Liver (tissue), 8 donors: ENCODE measurements at regions not wholly inside any gene's neighbourhood (a gene's known extent, or its start where the extent isn't known, plus 50 kb on each side); places are given as distances from the start of the nearest gene placed in this dataset.

Experiments
- DNase-seq: peaks from one replicate; pipeline ENCODE4 v3.0.0-alpha.2; 2017; ENCODE audit warnings: low spot score
- H3K27ac ChIP-seq, 2 donors: one replicate each; pipeline ENCODE4 v1.7.0; 2013; ENCODE audit warnings: inconsistent platforms in 2 of 2, low read length in 2 of 2, control low read depth in 1 of 2, low read depth in 1 of 2, mild to moderate bottlenecking in 1 of 2
- H3K27me3 ChIP-seq, 4 donors: one replicate each; pipeline versions ENCODE4 v1.6.1 to v1.7.0; 2013; ENCODE audit warnings: low read length in 3 of 4, inconsistent platforms in 1 of 4, mild to moderate bottlenecking in 1 of 4, moderate library complexity in 1 of 4; ENCODE audit not compliant: control insufficient read depth in 4 of 4, insufficient read depth in 4 of 4
- H3K36me3 ChIP-seq, 4 donors: one replicate each; pipeline versions ENCODE4 v1.6.1 to v1.7.0; 2013; ENCODE audit warnings: low read length in 3 of 4, mild to moderate bottlenecking in 3 of 4, low read depth in 1 of 4, moderate library complexity in 1 of 4; ENCODE audit not compliant: control insufficient read depth in 4 of 4, insufficient read depth in 3 of 4
- H3K4me1 ChIP-seq, 4 donors: one replicate each; pipeline versions ENCODE4 v1.6.1 to v1.7.0; 2013; ENCODE audit warnings: low read length in 3 of 4, mild to moderate bottlenecking in 3 of 4, moderate library complexity in 1 of 4; ENCODE audit not compliant: control insufficient read depth in 4 of 4, insufficient read depth in 4 of 4
- H3K4me3 ChIP-seq, 3 donors: one replicate each; pipeline versions ENCODE4 v1.6.1 to v1.7.0; 2013; ENCODE audit warnings: low read length in 3 of 3, control low read depth in 1 of 3, low read depth in 1 of 3, mild to moderate bottlenecking in 1 of 3
- H3K9ac ChIP-seq, 2 donors: one replicate each; pipeline ENCODE4 v1.7.0; 2013; ENCODE audit warnings: low read length in 2 of 2, mild to moderate bottlenecking in 2 of 2, moderate library complexity in 2 of 2, control low read depth in 1 of 2, low read depth in 1 of 2
- H3K9me3 ChIP-seq, 4 donors: one replicate each; pipeline versions ENCODE4 v1.6.1 to v1.7.0; 2013; ENCODE audit warnings: low read length in 3 of 4; ENCODE audit not compliant: control insufficient read depth in 4 of 4
- ATF3 ChIP-seq: IDR thresholded peaks from 2 replicates; pipeline ENCODE4 v1.6.1; 2016; ENCODE audit warnings: antibody characterized with exemption
- CTCF ChIP-seq: fragments of 150-350 bp; IDR thresholded peaks from 2 replicates; pipeline ENCODE4 v1.5.1; 2017; ENCODE audit warnings: improper control_type of control experiment, low read depth, low read length; ENCODE audit not compliant: missing input control
- EGR1 ChIP-seq, 2 donors: IDR thresholded peaks; 2 replicates each; pipeline ENCODE4 v1.6.1; 2016 to 2018; ENCODE audit warnings: antibody characterized with exemption in 2 of 2, low read depth in 2 of 2
- FOXA1 ChIP-seq: IDR thresholded peaks from 2 replicates; pipeline ENCODE4 v1.6.1; 2016; ENCODE audit warnings: antibody characterized with exemption
- FOXA2 ChIP-seq: IDR thresholded peaks from 2 replicates; pipeline ENCODE4 v1.6.1; 2016; ENCODE audit warnings: antibody characterized with exemption
- GABPA ChIP-seq, 2 donors: IDR thresholded peaks in 1 of 2; conservative IDR thresholded peaks in 1 of 2; 2 replicates each; pipeline ENCODE4 v1.6.1; 2016; ENCODE audit warnings: antibody characterized with exemption in 2 of 2, mild to moderate bottlenecking in 1 of 2, moderate library complexity in 1 of 2
- HNF4A ChIP-seq, 2 donors: conservative IDR thresholded peaks; 2 replicates each; pipeline ENCODE4 v1.6.1; 2016; ENCODE audit warnings: antibody characterized with exemption in 2 of 2, mild to moderate bottlenecking in 2 of 2
- HNF4G ChIP-seq: IDR thresholded peaks from 2 replicates; pipeline ENCODE4 v1.6.1; 2016; ENCODE audit warnings: antibody characterized with exemption
- JUND ChIP-seq, 2 donors: IDR thresholded peaks; 2 replicates each; pipeline ENCODE4 v1.6.1; 2016; ENCODE audit warnings: antibody characterized with exemption in 2 of 2
- NR2F2 ChIP-seq: IDR thresholded peaks from 2 replicates; pipeline ENCODE4 v1.6.1; 2016; ENCODE audit warnings: antibody characterized with exemption
- RAD21 ChIP-seq, 2 donors: IDR thresholded peaks; 2 replicates each; pipeline ENCODE4 v1.6.1; 2016; ENCODE audit warnings: antibody characterized with exemption in 2 of 2, mild to moderate bottlenecking in 2 of 2
- REST ChIP-seq: IDR thresholded peaks from 2 replicates; pipeline ENCODE4 v1.6.1; 2016; ENCODE audit warnings: antibody characterized with exemption, mild to moderate bottlenecking
- RXRA ChIP-seq, 2 donors: IDR thresholded peaks; 2 replicates each; pipeline ENCODE4 v1.6.1; 2017 to 2018; ENCODE audit warnings: antibody characterized with exemption in 2 of 2, mild to moderate bottlenecking in 1 of 2
- SP1 ChIP-seq: IDR thresholded peaks from 2 replicates; pipeline ENCODE4 v1.6.1; 2018; ENCODE audit warnings: antibody characterized with exemption, mild to moderate bottlenecking
- TAF1 ChIP-seq: conservative IDR thresholded peaks from 2 replicates; pipeline ENCODE4 v1.6.1; 2016; ENCODE audit warnings: antibody characterized with exemption, mild to moderate bottlenecking
- YY1 ChIP-seq: IDR thresholded peaks from 2 replicates; pipeline ENCODE4 v1.6.1; 2016; ENCODE audit warnings: antibody characterized with exemption, mild to moderate bottlenecking
- WGBS: extraction: QIAGEN DNeasy Blood & Tissue Kit; methylation state at CpG from one replicate; pipeline ENCODE4 v1.1.7; 2013; 5-methylcytosine and 5-hydroxymethylcytosine counted together
- TF ChIP-seq, protein P1 (sequence below): IDR thresholded peaks from 2 replicates; pipeline ENCODE4 v1.6.1; 2016; ENCODE audit warnings: antibody characterized with exemption
- TF ChIP-seq, protein P2 (sequence below): IDR thresholded peaks from 2 replicates; pipeline ENCODE4 v1.6.1; 2016; ENCODE audit warnings: antibody characterized with exemption
- donor health status: healthy.
- donor health status: healthy.
- donor health status: healthy.
- donor health status: healthy.
- donor health status: healthy.

DNA sequence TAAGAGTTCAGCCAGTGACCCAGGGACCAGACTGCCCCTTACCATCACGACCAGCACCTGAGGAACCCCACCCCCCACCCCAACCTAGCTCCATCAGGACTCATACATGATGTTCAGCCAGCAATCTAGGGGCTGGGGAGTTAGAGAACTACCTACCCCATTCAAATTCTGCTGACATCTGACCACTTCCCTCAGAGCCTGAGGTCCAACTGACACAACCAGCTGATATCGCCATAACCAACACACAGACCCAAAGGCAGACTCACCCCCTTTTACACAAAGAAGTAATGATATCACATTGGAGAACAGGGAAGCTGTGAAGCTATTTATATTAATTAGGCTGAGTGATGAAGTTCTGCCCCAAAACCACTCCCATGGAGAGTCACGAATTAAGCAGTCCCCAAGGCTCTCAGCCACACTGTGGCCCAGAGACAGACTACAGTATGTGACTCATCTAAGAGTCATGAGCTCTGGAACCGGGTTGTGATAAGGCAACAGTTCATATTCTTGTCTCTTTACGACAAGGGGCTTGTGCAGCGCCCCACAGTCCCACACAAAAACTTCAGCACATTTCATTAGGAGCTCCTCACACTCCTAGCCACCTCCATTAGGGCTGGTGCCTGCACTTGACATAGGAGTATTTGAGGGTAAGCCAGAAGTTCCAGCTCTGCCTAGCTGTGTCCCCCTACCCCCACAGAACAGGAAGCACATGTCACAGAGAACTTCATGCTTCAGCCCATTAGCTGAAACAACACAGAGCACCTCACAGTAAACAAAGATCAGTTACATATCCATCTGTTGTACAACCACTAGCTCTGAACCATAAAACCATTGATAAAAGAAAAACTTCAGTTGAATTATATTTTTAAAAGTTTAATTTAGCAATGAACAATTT lies 184.7 kb upstream of the ZCCHC13 start:
- peaks cover 0 to 2% (median 0%) of the 10 kb centered on the region in 4 donors for H3K27me3 ChIP-seq
- 89% methylated on average over 6 of the region's 6 CpGs for WGBS
- DNase-seq: no peak
- H3K9ac ChIP-seq: no peak overlapping the region
- no peaks in the 10 kb centered on the region for H3K4me1 ChIP-seq
- peaks cover 0 to 4% (median 0%) of the 10 kb centered on the region in 4 donors for H3K9me3 ChIP-seq
- no peak overlapping the region for H3K27ac ChIP-seq
- TF ChIP-seq JUND (IDR thresholded peaks at IDR 0.05) (no peak), YY1 (no peak), HNF4A (conservative IDR thresholded peaks at IDR 0.05) (no peak), ATF3 (no peak), REST (no peak), HNF4G (no peak), RAD21 (IDR thresholded peaks at IDR 0.05) (no peak), RXRA (IDR thresholded peaks at IDR 0.05) (no peak), CTCF (no peak), TAF1 (no peak), FOXA1 (no peak), FOXA2 (no peak), NR2F2 (no peak), EGR1 (IDR thresholded peaks at IDR 0.05; ENCODE audit: low read depth in 2 of 2) (no peak), GABPA (IDR thresholded peaks at IDR 0.05 in 1 of 2, conservative IDR thresholded peaks at IDR 0.05 in 1 of 2) (no peak), SP1 (no peak)
- TF ChIP-seq, protein P1, sequence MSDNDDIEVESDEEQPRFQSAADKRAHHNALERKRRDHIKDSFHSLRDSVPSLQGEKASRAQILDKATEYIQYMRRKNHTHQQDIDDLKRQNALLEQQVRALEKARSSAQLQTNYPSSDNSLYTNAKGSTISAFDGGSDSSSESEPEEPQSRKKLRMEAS: no peak
- TF ChIP-seq, protein P2, sequence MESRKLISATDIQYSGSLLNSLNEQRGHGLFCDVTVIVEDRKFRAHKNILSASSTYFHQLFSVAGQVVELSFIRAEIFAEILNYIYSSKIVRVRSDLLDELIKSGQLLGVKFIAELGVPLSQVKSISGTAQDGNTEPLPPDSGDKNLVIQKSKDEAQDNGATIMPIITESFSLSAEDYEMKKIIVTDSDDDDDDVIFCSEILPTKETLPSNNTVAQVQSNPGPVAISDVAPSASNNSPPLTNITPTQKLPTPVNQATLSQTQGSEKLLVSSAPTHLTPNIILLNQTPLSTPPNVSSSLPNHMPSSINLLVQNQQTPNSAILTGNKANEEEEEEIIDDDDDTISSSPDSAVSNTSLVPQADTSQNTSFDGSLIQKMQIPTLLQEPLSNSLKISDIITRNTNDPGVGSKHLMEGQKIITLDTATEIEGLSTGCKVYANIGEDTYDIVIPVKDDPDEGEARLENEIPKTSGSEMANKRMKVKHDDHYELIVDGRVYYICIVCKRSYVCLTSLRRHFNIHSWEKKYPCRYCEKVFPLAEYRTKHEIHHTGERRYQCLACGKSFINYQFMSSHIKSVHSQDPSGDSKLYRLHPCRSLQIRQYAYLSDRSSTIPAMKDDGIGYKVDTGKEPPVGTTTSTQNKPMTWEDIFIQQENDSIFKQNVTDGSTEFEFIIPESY: no peak
- no peak overlapping the region for H3K4me3 ChIP-seq
- peaks cover 0 to 5% (median under 1%) of the 10 kb centered on the region in 4 donors for H3K36me3 ChIP-seq
